Esophagus squamous epithelium (tissue), 4 donors: ENCODE measurements at regions not wholly inside any gene's neighbourhood (a gene's known extent, or its start where the extent isn't known, plus 50 kb on each side); places are given as distances from the start of the nearest gene placed in this dataset.

Experiments
- POLR2A ChIP-seq, 4 donors: fragments of 450-650 bp; IDR thresholded peaks; one replicate each; pipeline ENCODE4 v1.6.1; 2017; ENCODE audit warnings: antibody characterized with exemption in 4 of 4, mild to moderate bottlenecking in 4 of 4, moderate library complexity in 3 of 4
- TF ChIP-seq, protein P1 (sequence below), 6 experiments: fragments of 450-650 bp in 4 of 6; fragments of 200-600 bp in 2 of 6; sonication (generic) in 2 of 6; IDR thresholded peaks; one replicate each; pipeline ENCODE4 v1.5.1; 2016 to 2019; ENCODE audit warnings: antibody characterized with exemption in 6 of 6, mild to moderate bottlenecking in 4 of 6, moderate library complexity in 4 of 6

DNA sequence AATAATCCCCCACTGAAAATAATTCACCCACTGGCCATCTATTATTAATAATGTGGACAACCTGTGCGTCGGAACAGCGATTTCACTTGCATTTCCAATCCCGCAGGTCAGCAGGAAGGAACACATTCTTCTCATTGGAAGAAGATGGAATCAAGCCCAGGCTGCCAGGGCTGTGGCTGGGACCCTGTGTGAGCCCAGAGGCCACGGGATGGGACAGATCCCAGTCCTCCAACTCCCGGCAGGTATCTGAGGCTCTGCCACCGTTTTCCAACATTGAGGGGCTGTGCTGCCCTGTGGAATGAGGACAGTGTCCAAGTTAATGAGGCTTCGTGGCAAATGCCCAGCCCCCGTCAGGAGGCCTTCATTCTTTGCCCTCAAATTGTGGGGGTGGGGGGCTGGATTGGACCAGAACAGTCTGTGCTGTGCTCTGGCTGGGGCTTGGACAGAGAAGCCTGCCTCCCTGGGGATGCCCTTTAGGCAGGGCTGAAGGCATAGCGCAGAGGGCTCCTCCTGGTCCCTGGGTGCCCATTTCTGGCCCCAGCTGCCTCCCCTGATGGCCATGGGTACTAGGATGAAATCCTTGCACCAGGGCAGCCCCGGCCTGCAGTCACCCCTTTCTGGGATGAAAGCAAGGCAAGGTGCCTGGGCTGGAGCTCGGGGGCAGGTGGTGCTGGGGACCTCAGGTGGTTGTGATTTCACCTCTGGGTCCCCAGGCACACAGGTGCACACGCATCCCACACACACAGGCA, 195.0 kb upstream of the PPP1R26 start:
- TF ChIP-seq, protein P1, sequence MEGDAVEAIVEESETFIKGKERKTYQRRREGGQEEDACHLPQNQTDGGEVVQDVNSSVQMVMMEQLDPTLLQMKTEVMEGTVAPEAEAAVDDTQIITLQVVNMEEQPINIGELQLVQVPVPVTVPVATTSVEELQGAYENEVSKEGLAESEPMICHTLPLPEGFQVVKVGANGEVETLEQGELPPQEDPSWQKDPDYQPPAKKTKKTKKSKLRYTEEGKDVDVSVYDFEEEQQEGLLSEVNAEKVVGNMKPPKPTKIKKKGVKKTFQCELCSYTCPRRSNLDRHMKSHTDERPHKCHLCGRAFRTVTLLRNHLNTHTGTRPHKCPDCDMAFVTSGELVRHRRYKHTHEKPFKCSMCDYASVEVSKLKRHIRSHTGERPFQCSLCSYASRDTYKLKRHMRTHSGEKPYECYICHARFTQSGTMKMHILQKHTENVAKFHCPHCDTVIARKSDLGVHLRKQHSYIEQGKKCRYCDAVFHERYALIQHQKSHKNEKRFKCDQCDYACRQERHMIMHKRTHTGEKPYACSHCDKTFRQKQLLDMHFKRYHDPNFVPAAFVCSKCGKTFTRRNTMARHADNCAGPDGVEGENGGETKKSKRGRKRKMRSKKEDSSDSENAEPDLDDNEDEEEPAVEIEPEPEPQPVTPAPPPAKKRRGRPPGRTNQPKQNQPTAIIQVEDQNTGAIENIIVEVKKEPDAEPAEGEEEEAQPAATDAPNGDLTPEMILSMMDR (IDR thresholded peaks at IDR 0.05), result no peak
- no peak for TF ChIP-seq POLR2A (IDR thresholded peaks at IDR 0.05)
